ENCODE measurements at regions not wholly inside any gene's neighbourhood (a gene's known extent, or its start where the extent isn't known, plus 50 kb on each side); places are given as distances from the start of the nearest gene placed in this dataset.

DNA sequence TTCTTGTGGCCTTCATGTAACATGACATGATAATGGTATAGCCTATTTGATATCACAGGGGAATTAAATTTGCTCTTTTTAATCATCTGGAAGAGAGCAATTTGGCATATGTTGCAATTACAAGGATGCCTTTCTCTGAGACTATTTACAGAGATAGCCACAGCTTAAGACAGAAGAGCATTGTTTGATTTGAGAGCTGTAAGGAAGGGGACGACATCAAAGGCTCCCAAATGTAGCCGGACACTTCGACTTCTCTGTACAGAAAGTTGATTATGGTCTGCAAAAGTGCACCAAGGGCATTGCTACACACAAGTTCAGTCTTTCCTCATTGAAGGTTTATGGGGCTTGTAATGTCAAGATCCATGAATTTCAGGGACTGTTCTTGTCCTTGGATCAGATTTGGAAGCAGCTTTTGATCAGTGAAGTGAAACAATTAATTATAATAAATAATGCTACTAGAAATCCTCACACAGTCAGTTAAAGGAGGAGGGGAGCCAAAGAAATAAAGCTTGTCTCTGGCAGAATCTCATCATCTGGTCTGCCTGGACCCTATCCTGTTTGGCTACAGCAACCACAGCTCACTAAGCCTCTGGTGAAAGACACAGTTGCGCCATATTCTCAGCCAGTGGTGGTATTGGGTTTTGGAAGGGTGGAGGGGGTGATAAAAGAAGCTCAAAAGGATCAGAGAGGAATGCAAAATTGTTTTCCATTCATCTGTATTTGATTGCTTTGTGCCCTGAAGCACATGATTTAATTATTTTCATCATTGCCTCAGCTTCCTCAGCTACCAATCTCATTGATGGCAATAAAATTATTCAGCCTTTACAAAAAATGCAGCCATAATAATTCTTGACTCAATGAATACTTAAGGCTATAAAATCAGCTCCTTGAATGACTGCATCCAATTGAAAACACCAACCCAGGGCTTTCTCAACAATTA, 654.3 kb upstream of the LCORL start:
- TF ChIP-seq, protein P1, sequence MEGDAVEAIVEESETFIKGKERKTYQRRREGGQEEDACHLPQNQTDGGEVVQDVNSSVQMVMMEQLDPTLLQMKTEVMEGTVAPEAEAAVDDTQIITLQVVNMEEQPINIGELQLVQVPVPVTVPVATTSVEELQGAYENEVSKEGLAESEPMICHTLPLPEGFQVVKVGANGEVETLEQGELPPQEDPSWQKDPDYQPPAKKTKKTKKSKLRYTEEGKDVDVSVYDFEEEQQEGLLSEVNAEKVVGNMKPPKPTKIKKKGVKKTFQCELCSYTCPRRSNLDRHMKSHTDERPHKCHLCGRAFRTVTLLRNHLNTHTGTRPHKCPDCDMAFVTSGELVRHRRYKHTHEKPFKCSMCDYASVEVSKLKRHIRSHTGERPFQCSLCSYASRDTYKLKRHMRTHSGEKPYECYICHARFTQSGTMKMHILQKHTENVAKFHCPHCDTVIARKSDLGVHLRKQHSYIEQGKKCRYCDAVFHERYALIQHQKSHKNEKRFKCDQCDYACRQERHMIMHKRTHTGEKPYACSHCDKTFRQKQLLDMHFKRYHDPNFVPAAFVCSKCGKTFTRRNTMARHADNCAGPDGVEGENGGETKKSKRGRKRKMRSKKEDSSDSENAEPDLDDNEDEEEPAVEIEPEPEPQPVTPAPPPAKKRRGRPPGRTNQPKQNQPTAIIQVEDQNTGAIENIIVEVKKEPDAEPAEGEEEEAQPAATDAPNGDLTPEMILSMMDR (IDR thresholded peaks at IDR 0.05 in 4 of 5, conservative IDR thresholded peaks at IDR 0.05 in 1 of 5): no peak
- no peak for TF ChIP-seq POLR2A (IDR thresholded peaks at IDR 0.05)
- ATAC-seq: no peak
- Histone ChIP-seq H3K9me3 (no peaks in the 10 kb centered on the region), H3K27ac (no peak overlapping the region), H3K4me1 (no peaks in the 10 kb centered on the region), H3K27me3 (no peaks in the 10 kb centered on the region), H3K36me3 (no peaks in the 10 kb centered on the region), H3K4me3 (no peak overlapping the region)
- in situ Hi-C loops (cut with MboI; ENCODE audit: low sequenced_read_pairs in 4 of 4): loop anchor here in 1 of 4 donors (25.0 kb wide), 1 partner anchor 2011 kb away; no protein-coding TSS in a partner anchor
- DNase-seq: no peak
- intact Hi-C loops (cut with DNase I; ENCODE audit: low total_unique reads): no loop called here

DNA sequence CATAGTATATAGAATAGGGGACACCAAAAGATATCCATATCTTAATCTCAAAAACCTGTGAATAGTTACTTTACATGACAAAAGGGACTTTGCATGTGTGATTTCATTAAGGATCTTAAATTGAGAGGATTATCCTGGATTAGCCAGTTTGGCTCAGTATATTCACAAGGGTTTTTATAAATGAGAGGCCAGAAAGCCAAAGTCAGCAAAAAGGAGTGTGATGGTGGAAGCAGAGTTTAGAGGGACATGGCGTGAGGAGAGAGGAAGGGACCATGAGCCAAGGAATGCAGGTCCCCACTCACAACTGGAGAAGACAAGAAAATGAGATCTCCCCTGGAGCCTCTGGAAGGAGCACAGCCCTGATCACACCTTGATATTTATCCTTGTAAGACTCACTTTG, 648.5 kb upstream of the LCORL start:
- no peak for DNase-seq
- Histone ChIP-seq H3K4me3 (no peak overlapping the region), H3K9me3 (no peaks in the 10 kb centered on the region), H3K27ac (no peak overlapping the region), H3K4me1 (no peaks in the 10 kb centered on the region), H3K36me3 (no peaks in the 10 kb centered on the region), H3K27me3 (no peaks in the 10 kb centered on the region)
- in situ Hi-C loops (cut with MboI; ENCODE audit: low sequenced_read_pairs in 4 of 4): no loop called here
- intact Hi-C loops (cut with DNase I; ENCODE audit: low total_unique reads): no loop called here
- ATAC-seq: no peak
- no peak for TF ChIP-seq POLR2A (IDR thresholded peaks at IDR 0.05)
- TF ChIP-seq, protein P1 (IDR thresholded peaks at IDR 0.05 in 4 of 5, conservative IDR thresholded peaks at IDR 0.05 in 1 of 5): no peak

DNA sequence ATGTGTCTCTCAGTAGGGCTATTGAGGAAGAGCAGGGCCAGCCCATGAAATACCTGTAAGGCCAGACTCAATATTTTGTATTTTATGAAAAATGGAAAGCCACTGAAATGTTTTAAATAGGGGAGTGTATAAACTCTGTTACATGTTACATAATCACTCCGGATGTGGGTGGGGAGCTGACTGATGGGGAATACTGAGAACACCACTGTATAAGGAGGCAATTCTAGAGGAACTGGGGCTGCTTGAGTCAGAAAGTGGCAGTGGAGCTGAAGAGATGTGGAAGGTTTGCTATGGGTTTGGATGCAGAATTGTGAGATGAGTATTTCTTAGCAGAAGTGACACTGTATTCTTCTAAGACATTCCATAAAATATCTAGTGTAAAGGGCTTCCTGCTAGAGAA, 647.8 kb upstream of the LCORL start:
- H3K9me3 ChIP-seq: no peaks in the 10 kb centered on the region
- no peaks in the 10 kb centered on the region for H3K4me1 ChIP-seq
- ATAC-seq (no peak), DNase-seq (no peak)
- no peak overlapping the region for H3K4me3 ChIP-seq
- in situ Hi-C loops (cut with MboI; ENCODE audit: low sequenced_read_pairs in 4 of 4): no loop called here
- H3K27me3 ChIP-seq: no peaks in the 10 kb centered on the region
- H3K27ac ChIP-seq: no peak overlapping the region
- intact Hi-C loops (cut with DNase I; ENCODE audit: low total_unique reads): no loop called here
- TF ChIP-seq, protein P1 (IDR thresholded peaks at IDR 0.05 in 4 of 5, conservative IDR thresholded peaks at IDR 0.05 in 1 of 5): no peak
- no peak for TF ChIP-seq POLR2A (IDR thresholded peaks at IDR 0.05)
- H3K36me3 ChIP-seq: no peaks in the 10 kb centered on the region

DNA sequence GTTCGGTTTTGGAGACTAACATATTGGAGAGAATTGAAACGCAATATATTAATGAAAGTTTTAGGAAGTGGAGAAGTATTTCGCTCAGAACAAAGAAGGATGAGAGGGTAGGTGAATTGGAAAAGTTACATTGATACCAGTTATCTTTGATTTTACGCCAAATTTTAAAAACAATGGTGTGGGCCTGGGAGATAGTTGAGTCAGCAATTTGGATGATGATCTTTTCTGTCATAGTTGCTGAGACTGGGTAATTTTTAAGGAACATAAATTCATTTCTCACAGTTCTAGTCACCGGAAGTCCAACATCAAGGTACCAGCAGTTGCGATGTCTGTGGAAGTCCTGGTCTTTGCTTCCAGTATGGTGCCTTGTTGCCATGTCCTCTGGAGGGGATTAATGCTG, 644.8 kb upstream of the LCORL start:
- ATAC-seq (no peak), DNase-seq (no peak)
- H3K27me3 ChIP-seq: no peaks in the 10 kb centered on the region
- intact Hi-C loops (cut with DNase I; ENCODE audit: low total_unique reads) (no loop called here), in situ Hi-C loops (cut with MboI; ENCODE audit: low sequenced_read_pairs in 4 of 4) (no loop called here)
- H3K36me3 ChIP-seq: no peaks in the 10 kb centered on the region
- no peaks in the 10 kb centered on the region for H3K9me3 ChIP-seq
- TF ChIP-seq POLR2A (IDR thresholded peaks at IDR 0.05): no peak
- H3K4me3 ChIP-seq: no peak overlapping the region
- H3K4me1 ChIP-seq: no peaks in the 10 kb centered on the region
- H3K27ac ChIP-seq: no peak overlapping the region

DNA sequence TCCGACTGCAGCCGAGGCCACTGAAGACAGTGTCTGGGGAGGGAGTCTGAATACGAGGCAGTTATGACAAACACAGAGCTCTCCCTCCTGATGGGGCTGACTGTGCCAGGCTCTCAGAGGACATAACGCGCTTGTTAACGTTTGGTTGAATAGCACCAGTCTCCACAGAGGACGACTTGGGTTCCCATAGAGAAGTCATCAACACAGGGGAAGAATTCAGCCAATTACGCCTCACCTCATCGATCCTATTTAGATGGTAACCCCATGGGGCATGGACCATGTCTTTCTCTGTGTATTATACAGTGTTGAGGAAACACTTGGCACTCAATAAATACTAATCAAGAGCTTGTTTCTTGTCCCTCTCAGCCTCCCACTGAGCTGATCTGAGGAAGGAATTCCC, 642.6 kb upstream of the LCORL start:
- Histone ChIP-seq H3K4me1 (no peaks in the 10 kb centered on the region), H3K36me3 (no peaks in the 10 kb centered on the region), H3K4me3 (no peak overlapping the region), H3K27me3 (no peaks in the 10 kb centered on the region), H3K27ac (no peak overlapping the region), H3K9me3 (no peaks in the 10 kb centered on the region)
- in situ Hi-C loops (cut with MboI; ENCODE audit: low sequenced_read_pairs in 4 of 4): no loop called here
- DNase-seq: no peak
- ATAC-seq: no peak
- intact Hi-C loops (cut with DNase I; ENCODE audit: low total_unique reads): no loop called here
- TF ChIP-seq, protein P1 (IDR thresholded peaks at IDR 0.05 in 4 of 5, conservative IDR thresholded peaks at IDR 0.05 in 1 of 5): no peak
- TF ChIP-seq POLR2A (IDR thresholded peaks at IDR 0.05): no peak

Measured in gastrocnemius medialis (tissue), 4 donors.